ENCODE measurements at regions not wholly inside any gene's neighbourhood (a gene's known extent, or its start where the extent isn't known, plus 50 kb on each side); places are given as distances from the start of the nearest gene placed in this dataset.

- TF ChIP-seq CTCF (IDR thresholded peaks at IDR 0.05), result no peak
- TF ChIP-seq POLR2A (IDR thresholded peaks at IDR 0.05), result no peak
These were observed 160.9 kb downstream of the GATB start for GRCh38 chr4:151599863-151600262.

Measured in lower leg skin (tissue), 3 donors.